C4-2B (cell line): ENCODE measurements at regions not wholly inside any gene's neighbourhood (a gene's known extent, or its start where the extent isn't known, plus 50 kb on each side); places are given as distances from the start of the nearest gene placed in this dataset.

Source experiments
- CTCF ChIP-seq: fragments of 450-650 bp; conservative IDR thresholded peaks from 2 replicates; pipeline ENCODE4 v1.5.1; 2017; ENCODE audit warnings: mild to moderate bottlenecking
- ZFX ChIP-seq: fragments of 450-650 bp; IDR thresholded peaks from 2 replicates; pipeline ENCODE4 v1.6.1; 2017

DNA sequence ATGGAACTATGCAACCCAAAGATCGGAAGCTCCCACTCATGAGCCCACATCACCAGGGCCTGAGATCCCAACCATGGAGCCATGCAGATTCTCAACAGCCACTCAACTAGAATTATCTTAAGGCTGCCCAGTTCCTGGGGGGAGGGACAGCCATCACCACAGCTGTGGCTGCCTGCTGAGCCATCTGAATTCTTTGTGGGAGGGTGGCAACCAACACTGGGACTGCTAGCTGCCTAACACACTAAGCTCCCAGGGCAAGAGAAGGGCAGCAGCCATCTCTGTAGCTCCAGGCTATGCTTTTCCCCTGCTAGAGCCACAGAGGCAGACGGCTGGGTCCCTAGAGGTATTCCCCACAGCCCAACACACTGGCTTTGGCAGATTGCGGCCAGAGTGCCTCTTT, 251.3 kb upstream of the GRAMD2B start:
- TF ChIP-seq CTCF (no peak), ZFX (no peak)
